Stimulated activated CD8-positive, alpha-beta memory T cell treated with anti-CD3 and anti-CD28 coated beads, Interleukin-4, amount 100 ng/mL, for 24 hours (primary cell): ENCODE measurements at regions not wholly inside any gene's neighbourhood (a gene's known extent, or its start where the extent isn't known, plus 50 kb on each side); places are given as distances from the start of the nearest gene placed in this dataset.

Source experiments
- DNase-seq: peaks from one replicate; pipeline ENCODE4 v3.0.0-alpha.2; 2020; ENCODE audit warnings: low read depth

GRCh38 chr1:55416164-55416842 lies 201.1 kb upstream of the USP24 start:
- DNase-seq = no peak

GRCh38 chr1:55413286-55413685 lies 198.1 kb upstream of the USP24 start:
- DNase-seq = no peak

- no peak for DNase-seq
These were observed 196.9 kb upstream of the USP24 start for GRCh38 chr1:55412060-55412459.

- no peak for DNase-seq
These were observed 187.7 kb upstream of the USP24 start for GRCh38 chr1:55402671-55403464.

- DNase-seq = no peak
These were observed 187.0 kb upstream of the USP24 start for GRCh38 chr1:55402142-55402541.

- DNase-seq = no peak
These were observed 185.3 kb upstream of the USP24 start for GRCh38 chr1:55400508-55400907.

GRCh38 chr1:55399346-55399745 lies 184.2 kb upstream of the USP24 start:
- DNase-seq = no peak

GRCh38 chr1:55396381-55396891 lies 181.3 kb upstream of the USP24 start:
- DNase-seq = no peak

- DNase-seq = no peak
These were observed 173.8 kb upstream of the USP24 start for GRCh38 chr1:55388960-55389359.

GRCh38 chr1:55387145-55387544 lies 172.0 kb upstream of the USP24 start:
- DNase-seq = no peak

GRCh38 chr1:55386456-55386855 lies 171.3 kb upstream of the USP24 start:
- no peak for DNase-seq

GRCh38 chr1:55385402-55386018 lies 170.3 kb upstream of the USP24 start:
- DNase-seq = no peak

GRCh38 chr1:55384637-55385036 lies 169.5 kb upstream of the USP24 start:
- DNase-seq = no peak

- DNase-seq = no peak
These were observed 167.7 kb upstream of the USP24 start for GRCh38 chr1:55382806-55383305.

GRCh38 chr1:55381983-55382382 lies 166.8 kb upstream of the USP24 start:
- no peak for DNase-seq

- DNase-seq = no peak
These were observed 166.3 kb upstream of the USP24 start for GRCh38 chr1:55381491-55381890.

GRCh38 chr1:55380355-55380970 lies 165.3 kb upstream of the USP24 start:
- no peak for DNase-seq

GRCh38 chr1:55378582-55378981 lies 163.4 kb upstream of the USP24 start:
- DNase-seq = no peak

GRCh38 chr1:55376897-55377296 lies 161.7 kb upstream of the USP24 start:
- DNase-seq = no peak

- no peak for DNase-seq
These were observed 160.6 kb upstream of the USP24 start for GRCh38 chr1:55375617-55376258.

GRCh38 chr1:55374801-55375616 lies 159.8 kb upstream of the USP24 start:
- DNase-seq = no peak
